HG03520 (cell line): ENCODE measurements at regions not wholly inside any gene's neighbourhood (a gene's known extent, or its start where the extent isn't known, plus 50 kb on each side); places are given as distances from the start of the nearest gene placed in this dataset.

Experiments
- ATAC-seq: cut with Tn5 transposase; IDR thresholded peaks from one replicate; pipeline ENCODE4 v1.9.1; 2021; ENCODE audit warnings: mild to moderate bottlenecking, moderate library complexity; ENCODE audit not compliant: unreplicated experiment

DNA sequence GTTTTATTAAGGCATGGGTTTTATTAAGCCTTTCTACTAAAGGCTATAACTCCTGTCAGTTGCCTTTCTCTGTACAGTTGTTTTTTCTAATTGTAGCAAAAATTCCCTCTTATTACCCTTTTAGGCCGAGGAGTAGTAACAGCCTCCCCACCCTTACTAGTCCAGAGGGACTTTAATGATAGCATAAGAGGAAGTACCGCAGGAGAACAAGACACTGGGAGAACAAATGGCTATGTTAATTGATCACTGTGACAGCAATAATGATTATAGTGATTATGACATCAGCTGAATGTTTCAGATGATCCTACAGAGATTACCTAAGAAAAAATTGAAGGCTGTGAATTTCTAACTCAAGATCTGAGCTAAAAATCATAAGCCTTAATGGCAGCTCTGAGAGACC, 383.0 kb upstream of the PTBP2 start:
- ATAC-seq: no peak

GRCh38 chr1:96340686-96341085, 380.9 kb upstream of the PTBP2 start:
- ATAC-seq: no peak

- no peak for ATAC-seq
Measured at GRCh38 chr1:96346719-96347118, 374.9 kb upstream of the PTBP2 start.

- no peak for ATAC-seq
Measured at GRCh38 chr1:96349896-96350295, 371.7 kb upstream of the PTBP2 start.

DNA sequence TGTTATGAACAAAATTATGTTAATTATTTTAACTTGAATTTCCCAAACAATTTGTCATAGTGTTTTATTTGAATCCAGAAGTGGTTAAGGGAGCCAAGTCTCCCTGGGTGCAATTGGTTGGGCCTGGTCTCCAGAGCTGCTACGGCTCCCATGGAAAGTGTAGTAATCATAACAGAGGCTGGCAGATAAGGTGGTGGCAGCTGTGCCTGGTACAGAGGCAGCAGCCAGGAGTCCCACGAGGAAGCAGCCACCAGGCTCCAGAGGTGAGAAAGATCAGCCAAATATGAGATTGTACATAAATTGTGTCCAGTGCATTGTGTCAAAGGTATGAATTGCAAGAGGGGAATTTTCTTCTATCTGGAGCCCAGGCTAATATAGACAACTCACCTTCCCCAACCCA, 368.9 kb upstream of the PTBP2 start:
- no peak for ATAC-seq

DNA sequence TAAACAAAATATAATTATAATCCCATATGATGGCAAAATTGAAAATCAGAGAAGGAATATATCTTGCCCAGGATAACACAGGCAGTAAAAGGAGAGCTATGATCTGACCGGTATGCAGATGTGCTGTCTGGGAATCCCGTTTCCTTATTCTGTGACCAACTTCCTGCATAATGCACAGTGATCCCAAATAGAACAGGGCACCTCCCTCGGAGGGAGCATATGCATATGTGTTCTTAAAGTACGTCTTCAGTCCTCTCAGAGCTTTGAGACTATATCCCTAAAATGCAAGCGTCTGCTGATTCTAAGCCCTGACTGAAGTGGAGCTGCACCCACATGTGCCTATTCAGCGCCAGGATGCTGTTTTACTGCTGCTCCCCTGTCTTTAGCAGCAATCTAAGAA, 366.1 kb upstream of the PTBP2 start:
- ATAC-seq: no peak

- ATAC-seq: no peak
Measured at GRCh38 chr1:96355961-96356360, 365.6 kb upstream of the PTBP2 start.

GRCh38 chr1:96357141-96357765, 364.3 kb upstream of the PTBP2 start:
- ATAC-seq: no peak

DNA sequence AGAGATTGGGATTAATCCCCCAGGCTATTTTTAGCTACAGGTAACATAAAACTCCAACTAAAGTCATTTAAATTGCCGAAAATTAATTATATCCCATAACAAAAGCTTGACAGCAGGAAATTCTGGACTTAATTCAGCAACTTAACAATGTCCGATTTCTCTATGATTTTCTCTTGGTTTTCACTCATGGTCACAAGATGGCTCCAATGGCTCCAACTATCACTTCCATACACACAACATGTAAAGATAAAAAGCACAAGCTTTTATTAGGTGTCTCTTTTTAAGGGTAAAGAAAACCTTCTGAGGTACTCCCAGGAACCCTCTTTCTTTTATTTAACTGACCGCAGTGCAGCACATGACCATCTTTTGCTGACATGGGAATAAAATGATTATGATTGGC, 363.5 kb upstream of the PTBP2 start:
- ATAC-seq: no peak

GRCh38 chr1:96360036-96360795, 361.4 kb upstream of the PTBP2 start:
- ATAC-seq: no peak

GRCh38 chr1:96361271-96361856, 360.2 kb upstream of the PTBP2 start:
- no peak for ATAC-seq

DNA sequence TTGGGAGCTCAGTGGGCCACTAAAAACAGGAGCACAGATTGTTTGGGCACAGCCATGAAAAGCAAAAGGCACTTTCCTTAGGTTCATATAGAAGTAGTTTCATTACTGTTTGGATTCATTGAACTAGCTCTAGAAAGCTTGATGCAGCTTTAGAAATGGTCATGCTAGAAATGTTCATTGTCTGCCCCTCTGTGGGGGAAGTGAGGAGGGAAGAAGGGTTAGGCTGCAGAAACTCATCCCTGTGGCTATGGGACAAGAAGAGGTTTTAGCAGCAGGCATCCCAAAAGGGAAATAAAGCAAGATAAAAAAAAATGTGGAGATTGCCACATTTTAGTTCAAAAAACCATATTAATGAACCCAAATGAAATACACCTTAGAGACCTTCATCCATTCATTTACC, 359.6 kb upstream of the PTBP2 start:
- no peak for ATAC-seq

- no peak for ATAC-seq
Measured at GRCh38 chr1:96362623-96363022, 359.0 kb upstream of the PTBP2 start.

GRCh38 chr1:96363826-96364225, 357.8 kb upstream of the PTBP2 start:
- no peak for ATAC-seq

GRCh38 chr1:96364576-96364975, 357.0 kb upstream of the PTBP2 start:
- ATAC-seq: no peak

DNA sequence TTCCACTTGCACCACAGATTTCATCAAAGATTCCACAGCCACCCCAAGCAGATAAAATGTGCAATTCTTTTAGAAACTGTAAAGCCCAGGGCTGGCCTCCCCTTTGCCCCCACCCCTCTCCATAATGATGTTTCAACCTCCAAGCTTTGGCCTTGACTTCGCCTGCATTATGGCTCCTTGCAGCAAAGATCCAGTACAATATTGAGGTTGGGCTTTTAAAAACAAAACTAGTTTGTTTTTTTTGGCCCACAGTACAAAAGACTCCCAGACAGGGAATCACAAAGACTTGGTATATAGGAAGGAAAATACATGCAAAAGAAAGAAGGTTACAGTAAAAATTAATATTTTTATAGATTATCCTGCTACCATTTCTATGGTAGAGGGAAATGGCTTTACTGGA, 356.5 kb upstream of the PTBP2 start:
- ATAC-seq: no peak

GRCh38 chr1:96365596-96366390, 355.8 kb upstream of the PTBP2 start:
- ATAC-seq: no peak

DNA sequence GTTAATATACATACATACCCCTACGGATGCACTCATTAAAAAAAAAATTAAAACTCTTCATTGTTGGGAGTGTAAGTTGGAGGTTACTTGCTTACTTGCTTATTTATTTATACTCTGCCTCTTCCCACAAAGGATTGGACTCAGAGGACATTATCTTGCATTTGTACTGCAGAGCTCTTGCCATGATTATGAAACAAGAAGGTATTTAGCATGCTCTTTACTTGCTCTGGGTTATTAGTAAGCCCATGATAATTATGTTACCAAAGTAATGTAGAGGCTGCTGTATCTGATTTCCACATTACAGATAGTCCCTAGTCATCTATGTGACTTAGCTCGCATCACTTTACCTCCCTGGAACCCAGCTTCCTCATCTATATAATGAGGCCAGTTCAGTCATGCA, 355.1 kb upstream of the PTBP2 start:
- no peak for ATAC-seq

- no peak for ATAC-seq
Measured at GRCh38 chr1:96367791-96368190, 353.8 kb upstream of the PTBP2 start.

DNA sequence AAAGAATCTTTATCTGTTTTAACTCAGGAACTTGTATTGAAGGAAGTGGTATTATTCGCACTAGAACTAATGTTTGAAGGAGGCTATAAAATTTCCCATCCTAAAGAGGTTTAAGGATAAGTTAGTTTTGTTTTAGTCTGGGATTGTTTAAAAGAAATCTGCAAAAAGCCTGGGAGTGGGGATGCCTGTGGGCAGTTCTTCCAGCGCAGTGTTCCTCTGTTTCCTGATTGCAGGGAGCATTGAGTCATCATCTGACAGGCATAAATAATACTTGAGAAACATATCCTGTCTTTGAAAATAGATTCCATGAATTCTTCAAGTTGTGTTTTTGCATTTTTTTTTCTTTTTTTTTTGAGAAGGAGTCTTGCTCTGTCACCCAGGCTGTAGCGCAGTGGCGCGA, 350.8 kb upstream of the PTBP2 start:
- no peak for ATAC-seq

- ATAC-seq: no peak
Measured at GRCh38 chr1:96372881-96373280, 348.7 kb upstream of the PTBP2 start.
